ENCODE measurements at regions not wholly inside any gene's neighbourhood (a gene's known extent, or its start where the extent isn't known, plus 50 kb on each side); places are given as distances from the start of the nearest gene placed in this dataset.
A peak's percentile ranks its signal among the peaks of the same experiment; 100 is the strongest.

- Histone ChIP-seq H3K4me3 (replicated peaks; ENCODE audit: low read depth, low read length) (no peak overlapping the region), H3K36me3 (ENCODE audit: control insufficient read depth, insufficient read depth, low read length) (no peaks in the 10 kb centered on the region), H3K27me3 (replicated peaks; ENCODE audit: control insufficient read depth, insufficient read depth, low read length) (no peaks in the 10 kb centered on the region)
- TF ChIP-seq CTCF (IDR thresholded peaks at IDR 0.05; ENCODE audit: insufficient read depth, low read length, poor library complexity, severe bottlenecking) = no peak
- DNase-seq (ENCODE audit: extremely low read depth, insufficient read length) = no peak
These were observed 127.0 kb downstream of the ARRDC3 start for GRCh38 chr5:91256142-91256524.

GRCh38 chr5:91255396-91256141 is 127.5 kb downstream of the ARRDC3 start:
- TF ChIP-seq CTCF (IDR thresholded peaks at IDR 0.05; ENCODE audit: insufficient read depth, low read length, poor library complexity, severe bottlenecking) = no peak
- Histone ChIP-seq H3K36me3 (ENCODE audit: control insufficient read depth, insufficient read depth, low read length) (no peaks in the 10 kb centered on the region), H3K27me3 (replicated peaks; ENCODE audit: control insufficient read depth, insufficient read depth, low read length) (no peaks in the 10 kb centered on the region), H3K4me3 (replicated peaks; ENCODE audit: low read depth, low read length) (no peak overlapping the region)
- DNase-seq (ENCODE audit: extremely low read depth, insufficient read length) = no peak

- Histone ChIP-seq H3K4me3 (replicated peaks; ENCODE audit: low read depth, low read length) (no peak overlapping the region), H3K27me3 (replicated peaks; ENCODE audit: control insufficient read depth, insufficient read depth, low read length) (no peaks in the 10 kb centered on the region), H3K36me3 (ENCODE audit: control insufficient read depth, insufficient read depth, low read length) (no peaks in the 10 kb centered on the region)
- TF ChIP-seq CTCF (IDR thresholded peaks at IDR 0.05; ENCODE audit: insufficient read depth, low read length, poor library complexity, severe bottlenecking) = no peak
- DNase-seq (ENCODE audit: extremely low read depth, insufficient read length) = no peak
These were observed 130.2 kb downstream of the ARRDC3 start for GRCh38 chr5:91252916-91253315.

GRCh38 chr5:91245871-91246270 is 137.2 kb downstream of the ARRDC3 start:
- H3K4me3 ChIP-seq (replicated peaks; ENCODE audit: low read depth, low read length) = no peak overlapping the region
- no peaks in the 10 kb centered on the region for H3K27me3 ChIP-seq (replicated peaks; ENCODE audit: control insufficient read depth, insufficient read depth, low read length)
- peak; percentile 8 for TF ChIP-seq CTCF (IDR thresholded peaks at IDR 0.05; ENCODE audit: insufficient read depth, low read length, poor library complexity, severe bottlenecking)
- no peaks in the 10 kb centered on the region for H3K36me3 ChIP-seq (ENCODE audit: control insufficient read depth, insufficient read depth, low read length)
- no peak for DNase-seq (ENCODE audit: extremely low read depth, insufficient read length)

GRCh38 chr5:91245074-91245452 is 138.1 kb downstream of the ARRDC3 start:
- DNase-seq (ENCODE audit: extremely low read depth, insufficient read length) = no peak
- Histone ChIP-seq H3K36me3 (ENCODE audit: control insufficient read depth, insufficient read depth, low read length) (no peaks in the 10 kb centered on the region), H3K27me3 (replicated peaks; ENCODE audit: control insufficient read depth, insufficient read depth, low read length) (no peaks in the 10 kb centered on the region), H3K4me3 (replicated peaks; ENCODE audit: low read depth, low read length) (no peak overlapping the region)
- no peak for TF ChIP-seq CTCF (IDR thresholded peaks at IDR 0.05; ENCODE audit: insufficient read depth, low read length, poor library complexity, severe bottlenecking)
